H1 (cell line): ENCODE measurements at regions not wholly inside any gene's neighbourhood (a gene's known extent, or its start where the extent isn't known, plus 50 kb on each side); places are given as distances from the start of the nearest gene placed in this dataset.

Experiments used
- CTCF ChIA-PET: fragments of 300-600 bp; sonication (Branson Sonifier 250); formaldehyde crosslinking; loops from one replicate; lab custom pipeline; 2021; ENCODE audit not compliant: partially characterized antibody; lab: Charles Lee
- POLR2A ChIA-PET: fragments of 300-600 bp; sonication (Branson Sonifier 250); formaldehyde crosslinking; loops from one replicate; lab custom pipeline; 2021; ENCODE audit warnings: inconsistent platforms; ENCODE audit not compliant: partially characterized antibody; lab: Charles Lee
- DNase-seq, 2 experiments: peaks; one replicate each; pipeline versions ENCODE4 v3.0.0 to v3.0.0-alpha.2; 2010 to 2022; ENCODE audit warnings: low spot score in 2 of 2, low read depth in 1 of 2, mixed read lengths in 1 of 2
- FAIRE-seq: peaks from 2 replicates; lab custom pipeline; 2011; peaks lifted over from hg19 to GRCh38; lab: Jason Lieb, UNC
- H2AFZ ChIP-seq: 2 replicates; pipeline ENCODE4 v1.8.1; 2012; ENCODE audit warnings: low read length, inconsistent platforms
- H2AK5ac ChIP-seq: 2 replicates; pipeline ENCODE4 v1.6.1; 2013; ENCODE audit warnings: low read depth, low read length
- H2BK120ac ChIP-seq: replicated peaks from 2 replicates; pipeline ENCODE3; 2013; ENCODE audit warnings: low read depth, low read length, inconsistent platforms
- H2BK12ac ChIP-seq: 2 replicates; pipeline ENCODE4 v1.6.1; 2013; ENCODE audit warnings: low read depth, low read length
- H2BK15ac ChIP-seq: 2 replicates; pipeline ENCODE4 v1.6.1; 2013; ENCODE audit warnings: low read length
- H2BK20ac ChIP-seq: 2 replicates; pipeline ENCODE4 v1.6.1; 2013; ENCODE audit warnings: low read length
- H2BK5ac ChIP-seq: 2 replicates; pipeline ENCODE4 v1.6.1; 2013; ENCODE audit warnings: low read depth, low read length
- H3K14ac ChIP-seq: 2 replicates; pipeline ENCODE4 v1.6.1; 2013; ENCODE audit warnings: inconsistent platforms; ENCODE audit not compliant: insufficient read length
- H3K18ac ChIP-seq: 2 replicates; pipeline ENCODE4 v1.6.1; 2013; ENCODE audit warnings: low read length; ENCODE audit errors: extremely low read depth
- H3K23ac ChIP-seq: 2 replicates; pipeline ENCODE4 v1.6.1; 2013; ENCODE audit warnings: inconsistent platforms; ENCODE audit not compliant: insufficient read length
- H3K23me2 ChIP-seq: 2 replicates; pipeline ENCODE4 v1.6.1; 2013; ENCODE audit warnings: low read depth, low read length
- H3K27ac ChIP-seq: 2 replicates; pipeline ENCODE4 v1.6.1; 2011; ENCODE audit warnings: low read depth, low read length, inconsistent platforms
- H3K27me3 ChIP-seq, 4 experiments: replicated peaks in 1 of 4; 1 replicate in 1 of 4; 2 replicates in 3 of 4; pipeline versions ENCODE4 v1.6.1 to v1.8.1; 2011 to 2013; ENCODE audit warnings: low read length in 3 of 4, mild to moderate bottlenecking in 3 of 4, inconsistent platforms in 2 of 4, mixed read lengths in 2 of 4, moderate library complexity in 1 of 4; ENCODE audit not compliant: control insufficient read depth in 3 of 4, insufficient read depth in 3 of 4; ENCODE audit errors: extremely low read depth in 1 of 4
- H3K36me3 ChIP-seq, 4 experiments: 2 replicates each; pipeline versions ENCODE4 v1.6.1 to v1.8.1; 2011 to 2013; ENCODE audit warnings: mild to moderate bottlenecking in 4 of 4, low read length in 3 of 4, moderate library complexity in 2 of 4, control low read depth in 1 of 4, inconsistent platforms in 1 of 4; ENCODE audit not compliant: insufficient read depth in 4 of 4, control insufficient read depth in 2 of 4
- H3K4ac ChIP-seq: replicated peaks from 2 replicates; pipeline ENCODE3; 2013; ENCODE audit warnings: low read length, low read depth, mixed read lengths, inconsistent platforms; ENCODE audit not compliant: insufficient read length
- H3K4me1 ChIP-seq, 4 experiments: replicated peaks in 1 of 4; 1 replicate in 1 of 4; 2 replicates in 3 of 4; pipeline versions ENCODE4 v1.6.1 to v1.8.1; 2011 to 2013; ENCODE audit warnings: low read length in 3 of 4, inconsistent platforms in 2 of 4, mixed read lengths in 1 of 4; ENCODE audit not compliant: insufficient read depth in 4 of 4, control insufficient read depth in 3 of 4
- H3K4me2 ChIP-seq, 2 experiments: 2 replicates each; pipeline versions ENCODE4 v1.6.1 to v1.8.1; 2011 to 2013; ENCODE audit warnings: low read depth in 2 of 2, low read length in 2 of 2, control low read depth in 1 of 2, inconsistent platforms in 1 of 2, mild to moderate bottlenecking in 1 of 2; ENCODE audit not compliant: insufficient read depth in 1 of 2
- H3K4me3 ChIP-seq, 4 experiments: fragments of 200-600, 300-600 bp in 1 of 4; sonication (generic), shearing (Covaris generic), sonication (Bioruptor Twin) in 1 of 4; 2 replicates each; pipeline versions ENCODE4 v1.5.1 to v1.8.1; 2011 to 2016; ENCODE audit warnings: low read length in 4 of 4, low read depth in 3 of 4, control low read depth in 2 of 4, inconsistent platforms in 2 of 4, mild to moderate bottlenecking in 2 of 4, mixed read lengths in 1 of 4, moderate library complexity in 1 of 4; ENCODE audit not compliant: insufficient read depth in 2 of 4; ENCODE audit errors: extremely low read depth in 1 of 4
- H3K56ac ChIP-seq: replicated peaks from 2 replicates; pipeline ENCODE3; 2013; ENCODE audit warnings: low read depth, mild to moderate bottlenecking, mixed read lengths, low read length, inconsistent platforms; ENCODE audit not compliant: insufficient read length
- H3K79me1 ChIP-seq: 2 replicates; pipeline ENCODE4 v1.6.1; 2013; ENCODE audit warnings: low read depth, low read length, control low read depth
- H3K79me2 ChIP-seq, 2 experiments: 2 replicates each; pipeline versions ENCODE4 v1.6.1 to v1.8.1; 2012 to 2013; ENCODE audit warnings: low read length in 2 of 2, mild to moderate bottlenecking in 2 of 2, inconsistent platforms in 1 of 2; ENCODE audit not compliant: insufficient read depth in 2 of 2, control insufficient read depth in 1 of 2
- H3K9ac ChIP-seq, 4 experiments: replicated peaks in 1 of 4; 1 replicate in 1 of 4; 2 replicates in 3 of 4; pipeline versions ENCODE4 v1.6.1 to v1.8.1; 2011 to 2013; ENCODE audit warnings: low read depth in 3 of 4, low read length in 3 of 4, control low read depth in 2 of 4, mild to moderate bottlenecking in 2 of 4, moderate library complexity in 2 of 4, inconsistent platforms in 1 of 4; ENCODE audit errors: extremely low read depth in 1 of 4
- H3K9me3 ChIP-seq, 2 experiments: 2 replicates each; pipeline versions ENCODE4 v1.6.1 to v1.8.1; 2012 to 2013; ENCODE audit warnings: mild to moderate bottlenecking in 2 of 2, moderate library complexity in 2 of 2, control low read depth in 1 of 2, inconsistent platforms in 1 of 2, low read depth in 1 of 2, low read length in 1 of 2, mixed read lengths in 1 of 2; ENCODE audit not compliant: insufficient read depth in 2 of 2
- H4K20me1 ChIP-seq, 2 experiments: replicated peaks in 1 of 2; 2 replicates each; pipeline versions ENCODE3 to v1.8.1; 2011 to 2013; ENCODE audit warnings: inconsistent platforms in 2 of 2, low read length in 2 of 2, mild to moderate bottlenecking in 1 of 2; ENCODE audit not compliant: insufficient read depth in 2 of 2, control insufficient read depth in 1 of 2
- H4K5ac ChIP-seq: 2 replicates; pipeline ENCODE4 v1.6.1; 2013; ENCODE audit warnings: low read length, low read depth, mixed read lengths, inconsistent platforms; ENCODE audit not compliant: insufficient read length
- H4K8ac ChIP-seq: 2 replicates; pipeline ENCODE4 v1.8.0; 2013; ENCODE audit warnings: mild to moderate bottlenecking, moderate library complexity, low read length, inconsistent platforms; ENCODE audit not compliant: insufficient read depth; ENCODE audit errors: extremely low read depth
- H4K91ac ChIP-seq: replicated peaks from 2 replicates; pipeline ENCODE3; 2013; ENCODE audit warnings: low read length, mixed read lengths, inconsistent platforms; ENCODE audit not compliant: insufficient read length
- ZNF274 ChIP-seq: IDR thresholded peaks from 2 replicates; pipeline ENCODE4 v1.7.0; 2012; ENCODE audit warnings: low read length, borderline replicate concordance; ENCODE audit errors: extremely low read depth
- WGBS, 2 experiments: shearing (Covaris generic) in 1 of 2; methylation state at CpG; one replicate each; pipeline versions ENCODE4 v1.1.6 to v1.1.7; 2013 to 2015; ENCODE audit warnings: low lambda C conversion rate in 2 of 2, mixed read lengths in 2 of 2, inconsistent platforms in 1 of 2, low coverage in 1 of 2, missing lambda C conversion rate in 1 of 2; ENCODE audit not compliant: insufficient replicate concordance in 2 of 2, insufficient coverage in 1 of 2, insufficient read length in 1 of 2; ENCODE audit errors: extremely low coverage in 1 of 2, missing lambda C conversion rate in 1 of 2; 5-methylcytosine and 5-hydroxymethylcytosine counted together

- ChIA-PET POLR2A (interaction anchor here (1.1 kb wide), 1 partner anchor 47 kb away, joined by 3 read pairs; no protein-coding TSS in a partner anchor), CTCF (no interaction called here)
- Histone ChIP-seq H3K23ac (no peak overlapping the region), H3K23me2 (no peaks in the 10 kb centered on the region), H3K9me3 (peaks cover 3 to 6% of the 10 kb centered on the region in 2 experiments; a peak in 2 of 4 replicates), H3K18ac (no peak overlapping the region; the same call in 1 of the 2 replicates), H2BK120ac (peak overlapping the region; percentile 64), H3K4ac (no peak overlapping the region), H4K20me1 (no peaks in the 10 kb centered on the region), H4K5ac (no peak overlapping the region), H3K56ac (no peak overlapping the region), H3K4me2 (peak overlapping the region; percentile 14 to 38; a peak in 2 of 4 replicates), H3K14ac (no peak overlapping the region), H2BK5ac (peak overlapping the region; percentile 49; the same call in 1 of the 2 replicates), H4K8ac (no peak overlapping the region), H2AFZ (no peak overlapping the region), H3K79me2 (no peaks in the 10 kb centered on the region), H3K79me1 (no peaks in the 10 kb centered on the region), H3K4me3 (peak overlapping the region in 1 of 4 experiments; percentile 22; a peak in 1 of 8 replicates), H2AK5ac (no peak overlapping the region), H3K27ac (no peak overlapping the region; the same call in 1 of the 2 replicates), H2BK15ac (no peak overlapping the region), H3K9ac (no peak overlapping the region), H3K4me1 (peaks cover 0 to 14% (median 6%) of the 10 kb centered on the region in 4 experiments), H2BK20ac (no peak overlapping the region), H4K91ac (no peak overlapping the region), H3K36me3 (no peaks in the 10 kb centered on the region), H2BK12ac (0 out of 2 replicates have a peak overlapping the region, but pooled peaks have one; percentile 35), H3K27me3 (no peaks in the 10 kb centered on the region)
- 35% methylated on average over 3 of the region's 3 CpGs; no CpG with 5 or more reads in 1 of the 2 experiments for WGBS, 2 experiments
- FAIRE-seq: no peak
- no peak for DNase-seq
- TF ChIP-seq ZNF274: no peak
Measured at GRCh38 chr12:25887367-25887766, 71.1 kb upstream of the RASSF8 start.
